H1 (cell line): ENCODE measurements at regions not wholly inside any gene's neighbourhood (a gene's known extent, or its start where the extent isn't known, plus 50 kb on each side); places are given as distances from the start of the nearest gene placed in this dataset.
A peak's percentile ranks its signal among the peaks of the same experiment; 100 is the strongest.

Source experiments
- CTCF ChIA-PET: fragments of 300-600 bp; sonication (Branson Sonifier 250); formaldehyde crosslinking; loops from one replicate; lab custom pipeline; 2021; ENCODE audit not compliant: partially characterized antibody; lab: Charles Lee
- POLR2A ChIA-PET: fragments of 300-600 bp; sonication (Branson Sonifier 250); formaldehyde crosslinking; loops from one replicate; lab custom pipeline; 2021; ENCODE audit warnings: inconsistent platforms; ENCODE audit not compliant: partially characterized antibody; lab: Charles Lee
- DNase-seq, 2 experiments: peaks; one replicate each; pipeline versions ENCODE4 v3.0.0 to v3.0.0-alpha.2; 2010 to 2022; ENCODE audit warnings: low spot score in 2 of 2, low read depth in 1 of 2, mixed read lengths in 1 of 2
- FAIRE-seq: peaks from 2 replicates; lab custom pipeline; 2011; peaks lifted over from hg19 to GRCh38; lab: Jason Lieb, UNC
- H2AFZ ChIP-seq: 2 replicates; pipeline ENCODE4 v1.8.1; 2012; ENCODE audit warnings: low read length, inconsistent platforms
- H2AK5ac ChIP-seq: 2 replicates; pipeline ENCODE4 v1.6.1; 2013; ENCODE audit warnings: low read depth, low read length
- H2BK120ac ChIP-seq: replicated peaks from 2 replicates; pipeline ENCODE3; 2013; ENCODE audit warnings: low read depth, low read length, inconsistent platforms
- H2BK12ac ChIP-seq: 2 replicates; pipeline ENCODE4 v1.6.1; 2013; ENCODE audit warnings: low read depth, low read length
- H2BK15ac ChIP-seq: 2 replicates; pipeline ENCODE4 v1.6.1; 2013; ENCODE audit warnings: low read length
- H2BK20ac ChIP-seq: 2 replicates; pipeline ENCODE4 v1.6.1; 2013; ENCODE audit warnings: low read length
- H2BK5ac ChIP-seq: 2 replicates; pipeline ENCODE4 v1.6.1; 2013; ENCODE audit warnings: low read depth, low read length
- H3K14ac ChIP-seq: 2 replicates; pipeline ENCODE4 v1.6.1; 2013; ENCODE audit warnings: inconsistent platforms; ENCODE audit not compliant: insufficient read length
- H3K18ac ChIP-seq: 2 replicates; pipeline ENCODE4 v1.6.1; 2013; ENCODE audit warnings: low read length; ENCODE audit errors: extremely low read depth
- H3K23ac ChIP-seq: 2 replicates; pipeline ENCODE4 v1.6.1; 2013; ENCODE audit warnings: inconsistent platforms; ENCODE audit not compliant: insufficient read length
- H3K23me2 ChIP-seq: 2 replicates; pipeline ENCODE4 v1.6.1; 2013; ENCODE audit warnings: low read depth, low read length
- H3K27ac ChIP-seq: 2 replicates; pipeline ENCODE4 v1.6.1; 2011; ENCODE audit warnings: low read depth, low read length, inconsistent platforms
- H3K27me3 ChIP-seq, 4 experiments: replicated peaks in 1 of 4; 1 replicate in 1 of 4; 2 replicates in 3 of 4; pipeline versions ENCODE4 v1.6.1 to v1.8.1; 2011 to 2013; ENCODE audit warnings: low read length in 3 of 4, mild to moderate bottlenecking in 3 of 4, inconsistent platforms in 2 of 4, mixed read lengths in 2 of 4, moderate library complexity in 1 of 4; ENCODE audit not compliant: control insufficient read depth in 3 of 4, insufficient read depth in 3 of 4; ENCODE audit errors: extremely low read depth in 1 of 4
- H3K36me3 ChIP-seq, 4 experiments: 2 replicates each; pipeline versions ENCODE4 v1.6.1 to v1.8.1; 2011 to 2013; ENCODE audit warnings: mild to moderate bottlenecking in 4 of 4, low read length in 3 of 4, moderate library complexity in 2 of 4, control low read depth in 1 of 4, inconsistent platforms in 1 of 4; ENCODE audit not compliant: insufficient read depth in 4 of 4, control insufficient read depth in 2 of 4
- H3K4ac ChIP-seq: replicated peaks from 2 replicates; pipeline ENCODE3; 2013; ENCODE audit warnings: low read length, low read depth, mixed read lengths, inconsistent platforms; ENCODE audit not compliant: insufficient read length
- H3K4me1 ChIP-seq, 4 experiments: replicated peaks in 1 of 4; 1 replicate in 1 of 4; 2 replicates in 3 of 4; pipeline versions ENCODE4 v1.6.1 to v1.8.1; 2011 to 2013; ENCODE audit warnings: low read length in 3 of 4, inconsistent platforms in 2 of 4, mixed read lengths in 1 of 4; ENCODE audit not compliant: insufficient read depth in 4 of 4, control insufficient read depth in 3 of 4
- H3K4me2 ChIP-seq, 2 experiments: 2 replicates each; pipeline versions ENCODE4 v1.6.1 to v1.8.1; 2011 to 2013; ENCODE audit warnings: low read depth in 2 of 2, low read length in 2 of 2, control low read depth in 1 of 2, inconsistent platforms in 1 of 2, mild to moderate bottlenecking in 1 of 2; ENCODE audit not compliant: insufficient read depth in 1 of 2
- H3K4me3 ChIP-seq, 4 experiments: fragments of 200-600, 300-600 bp in 1 of 4; sonication (generic), shearing (Covaris generic), sonication (Bioruptor Twin) in 1 of 4; 2 replicates each; pipeline versions ENCODE4 v1.5.1 to v1.8.1; 2011 to 2016; ENCODE audit warnings: low read length in 4 of 4, low read depth in 3 of 4, control low read depth in 2 of 4, inconsistent platforms in 2 of 4, mild to moderate bottlenecking in 2 of 4, mixed read lengths in 1 of 4, moderate library complexity in 1 of 4; ENCODE audit not compliant: insufficient read depth in 2 of 4; ENCODE audit errors: extremely low read depth in 1 of 4
- H3K56ac ChIP-seq: replicated peaks from 2 replicates; pipeline ENCODE3; 2013; ENCODE audit warnings: low read depth, mild to moderate bottlenecking, mixed read lengths, low read length, inconsistent platforms; ENCODE audit not compliant: insufficient read length
- H3K79me1 ChIP-seq: 2 replicates; pipeline ENCODE4 v1.6.1; 2013; ENCODE audit warnings: low read depth, low read length, control low read depth
- H3K79me2 ChIP-seq, 2 experiments: 2 replicates each; pipeline versions ENCODE4 v1.6.1 to v1.8.1; 2012 to 2013; ENCODE audit warnings: low read length in 2 of 2, mild to moderate bottlenecking in 2 of 2, inconsistent platforms in 1 of 2; ENCODE audit not compliant: insufficient read depth in 2 of 2, control insufficient read depth in 1 of 2
- H3K9ac ChIP-seq, 4 experiments: replicated peaks in 1 of 4; 1 replicate in 1 of 4; 2 replicates in 3 of 4; pipeline versions ENCODE4 v1.6.1 to v1.8.1; 2011 to 2013; ENCODE audit warnings: low read depth in 3 of 4, low read length in 3 of 4, control low read depth in 2 of 4, mild to moderate bottlenecking in 2 of 4, moderate library complexity in 2 of 4, inconsistent platforms in 1 of 4; ENCODE audit errors: extremely low read depth in 1 of 4
- H3K9me3 ChIP-seq, 2 experiments: 2 replicates each; pipeline versions ENCODE4 v1.6.1 to v1.8.1; 2012 to 2013; ENCODE audit warnings: mild to moderate bottlenecking in 2 of 2, moderate library complexity in 2 of 2, control low read depth in 1 of 2, inconsistent platforms in 1 of 2, low read depth in 1 of 2, low read length in 1 of 2, mixed read lengths in 1 of 2; ENCODE audit not compliant: insufficient read depth in 2 of 2
- H4K20me1 ChIP-seq, 2 experiments: replicated peaks in 1 of 2; 2 replicates each; pipeline versions ENCODE3 to v1.8.1; 2011 to 2013; ENCODE audit warnings: inconsistent platforms in 2 of 2, low read length in 2 of 2, mild to moderate bottlenecking in 1 of 2; ENCODE audit not compliant: insufficient read depth in 2 of 2, control insufficient read depth in 1 of 2
- H4K5ac ChIP-seq: 2 replicates; pipeline ENCODE4 v1.6.1; 2013; ENCODE audit warnings: low read length, low read depth, mixed read lengths, inconsistent platforms; ENCODE audit not compliant: insufficient read length
- H4K8ac ChIP-seq: 2 replicates; pipeline ENCODE4 v1.8.0; 2013; ENCODE audit warnings: mild to moderate bottlenecking, moderate library complexity, low read length, inconsistent platforms; ENCODE audit not compliant: insufficient read depth; ENCODE audit errors: extremely low read depth
- H4K91ac ChIP-seq: replicated peaks from 2 replicates; pipeline ENCODE3; 2013; ENCODE audit warnings: low read length, mixed read lengths, inconsistent platforms; ENCODE audit not compliant: insufficient read length
- BCL11A ChIP-seq, 2 experiments: IDR thresholded peaks; one replicate each; pipeline ENCODE4 v1.6.1; 2011; ENCODE audit warnings: low read depth in 2 of 2, low read length in 2 of 2, mild to moderate bottlenecking in 2 of 2
- CEBPB ChIP-seq: IDR thresholded peaks from 2 replicates; pipeline ENCODE4 v1.6.1; 2012; ENCODE audit warnings: low read depth, low read length
- NANOG ChIP-seq: IDR thresholded peaks from 2 replicates; pipeline ENCODE4 v1.6.1; 2011; ENCODE audit warnings: low read length, low read depth, mild to moderate bottlenecking, inconsistent platforms; ENCODE audit not compliant: insufficient read depth, poor library complexity, severe bottlenecking
- NRF1 ChIP-seq: IDR thresholded peaks from 2 replicates; pipeline ENCODE4 v1.6.1; 2011; ENCODE audit warnings: mild to moderate bottlenecking, low read depth, low read length, improper control_type of control experiment
- POU5F1 ChIP-seq: IDR thresholded peaks from 2 replicates; pipeline ENCODE4 v1.6.1; 2011; ENCODE audit warnings: low read depth, mild to moderate bottlenecking, low read length, moderate library complexity
- RAD21 ChIP-seq, 2 experiments: IDR thresholded peaks in 1 of 2; conservative IDR thresholded peaks in 1 of 2; 2 replicates each; pipeline ENCODE4 v1.6.1; 2011; ENCODE audit warnings: low read depth in 2 of 2, low read length in 2 of 2, improper control_type of control experiment in 1 of 2, inconsistent platforms in 1 of 2, mild to moderate bottlenecking in 1 of 2, moderate library complexity in 1 of 2
- SAP30 ChIP-seq: fragments of 300-600 bp; sonication (generic); IDR thresholded peaks from 2 replicates; pipeline ENCODE4 v1.7.1; 2012; ENCODE audit warnings: low read length, moderate library complexity, mild to moderate bottlenecking, inconsistent platforms; ENCODE audit not compliant: insufficient read depth, insufficient replicate concordance
- WGBS, 2 experiments: shearing (Covaris generic) in 1 of 2; methylation state at CpG; one replicate each; pipeline versions ENCODE4 v1.1.6 to v1.1.7; 2013 to 2015; ENCODE audit warnings: low lambda C conversion rate in 2 of 2, mixed read lengths in 2 of 2, inconsistent platforms in 1 of 2, low coverage in 1 of 2, missing lambda C conversion rate in 1 of 2; ENCODE audit not compliant: insufficient replicate concordance in 2 of 2, insufficient coverage in 1 of 2, insufficient read length in 1 of 2; ENCODE audit errors: extremely low coverage in 1 of 2, missing lambda C conversion rate in 1 of 2; 5-methylcytosine and 5-hydroxymethylcytosine counted together

DNA sequence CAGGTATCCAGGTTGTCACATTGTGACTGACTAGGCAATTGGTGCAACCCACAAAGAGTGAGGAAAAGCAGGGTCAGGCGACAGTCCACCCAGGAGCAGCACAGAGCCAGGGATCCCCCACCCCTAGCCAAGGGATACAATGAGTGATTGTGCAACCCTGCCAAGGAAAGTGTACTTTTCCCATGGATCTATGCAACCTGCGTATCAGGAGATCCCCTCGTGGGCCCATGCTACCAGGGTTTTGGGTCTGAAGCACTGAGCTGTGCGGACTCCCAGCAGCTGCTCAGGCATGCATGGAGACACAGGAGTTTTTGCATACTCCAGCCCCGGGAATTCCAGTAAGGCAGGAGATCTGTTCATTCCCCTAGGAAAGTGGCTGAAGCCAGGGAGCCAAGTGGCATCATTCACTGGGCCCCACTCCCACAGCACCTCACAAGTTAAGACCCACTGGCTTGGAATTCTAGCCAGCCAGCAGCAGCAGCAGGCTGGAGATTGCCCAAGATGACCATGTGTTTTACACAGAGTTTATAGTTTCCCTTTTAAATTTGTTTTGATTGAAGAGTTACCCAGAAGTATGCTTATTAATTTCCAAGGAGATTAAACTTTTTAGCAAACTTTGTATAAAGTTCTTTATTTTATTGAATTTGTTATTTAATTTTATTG, 136.0 kb downstream of the LTN1 start:
- no peak overlapping the region for H2BK15ac ChIP-seq
- no peak overlapping the region; the same call in 1 of the 2 replicates for H3K27ac ChIP-seq
- peaks cover 0 to 1% of the 10 kb centered on the region in 2 experiments for H4K20me1 ChIP-seq
- H3K9ac ChIP-seq, result no peak overlapping the region
- H2BK120ac ChIP-seq, result no peak overlapping the region
- 77% methylated on average over 5 of the region's 5 CpGs; no CpG with 5 or more reads in 1 of the 2 experiments for WGBS, 2 experiments
- no peak overlapping the region for H3K14ac ChIP-seq
- no peak overlapping the region for H4K5ac ChIP-seq
- no peaks in the 10 kb centered on the region; the same call in 1 of the 2 replicates for H3K79me1 ChIP-seq
- no peak overlapping the region for H3K4me2 ChIP-seq
- H3K56ac ChIP-seq, result no peak overlapping the region
- peak overlapping the region; percentile 78 for H3K4ac ChIP-seq
- no peak overlapping the region for H2BK12ac ChIP-seq
- no peak overlapping the region for H4K8ac ChIP-seq
- no peak overlapping the region for H4K91ac ChIP-seq
- no peaks in the 10 kb centered on the region for H3K36me3 ChIP-seq
- no peak overlapping the region for H2BK5ac ChIP-seq
- no peak overlapping the region for H2AK5ac ChIP-seq
- H3K18ac ChIP-seq, result no peak overlapping the region
- no peaks in the 10 kb centered on the region for H3K27me3 ChIP-seq
- DNase-seq (no peak), FAIRE-seq (no peak)
- H3K4me3 ChIP-seq, result no peak overlapping the region
- no peaks in the 10 kb centered on the region for H3K79me2 ChIP-seq
- H3K9me3 ChIP-seq, result no peaks in the 10 kb centered on the region
- no peaks in the 10 kb centered on the region for H3K23me2 ChIP-seq
- CTCF ChIA-PET, result no interaction called here
- peaks cover 0 to 5% (median 3%) of the 10 kb centered on the region in 4 experiments; a peak in 3 of 7 replicates for H3K4me1 ChIP-seq
- no peak overlapping the region for H3K23ac ChIP-seq
- no peak for TF ChIP-seq SAP30
- TF ChIP-seq CEBPB, result peak; percentile 62; the same call in 1 of the 2 replicates
- TF ChIP-seq BCL11A (IDR thresholded peaks at IDR 0.05; ENCODE audit: low read depth in 2 of 2, low read length in 2 of 2), result no peak
- no peak for TF ChIP-seq NRF1
- no peak for TF ChIP-seq RAD21 (IDR thresholded peaks at IDR 0.05 in 1 of 2, conservative IDR thresholded peaks at IDR 0.05 in 1 of 2; ENCODE audit: low read depth in 2 of 2, low read length in 2 of 2)
- no peak for TF ChIP-seq POU5F1
- no peak for TF ChIP-seq NANOG
- TF ChIP-seq, all 59 proteins: peak for 1
- Histone ChIP-seq H2BK20ac (no peak overlapping the region), H2AFZ (peak overlapping the region; percentile 94)
- POLR2A ChIA-PET, result no interaction called here
